HFFc6 (cell line): ENCODE measurements at regions not wholly inside any gene's neighbourhood (a gene's known extent, or its start where the extent isn't known, plus 50 kb on each side); places are given as distances from the start of the nearest gene placed in this dataset.

Source experiments
- DNase-seq: peaks from one replicate; pipeline ENCODE4 v3.0.0-alpha.2; 2018
- H3K27ac Mint-ChIP-seq: 2 replicates; pipeline ENCODE4 v1.8.0; 2020; ENCODE audit warnings: mild to moderate bottlenecking, mixed read lengths
- H3K27me3 Mint-ChIP-seq: 2 replicates; pipeline ENCODE4 v1.8.0; 2021; ENCODE audit warnings: mild to moderate bottlenecking, moderate library complexity, mixed read lengths; ENCODE audit not compliant: insufficient read depth
- H3K36me3 Mint-ChIP-seq: 2 replicates; pipeline ENCODE4 v1.8.0; 2021; ENCODE audit warnings: low read depth, mixed read lengths
- H3K4me1 Mint-ChIP-seq: 2 replicates; pipeline ENCODE4 v1.8.0; 2020; ENCODE audit warnings: low read depth, mixed read lengths
- H3K4me3 Mint-ChIP-seq: 2 replicates; pipeline ENCODE4 v1.8.0; 2020; ENCODE audit warnings: mild to moderate bottlenecking, moderate library complexity, mixed read lengths
- H3K9me3 Mint-ChIP-seq: 2 replicates; pipeline ENCODE4 v1.8.0; 2020; ENCODE audit warnings: mild to moderate bottlenecking, mixed read lengths
- TF ChIP-seq, protein P1 (sequence below): fragments of 200-600 bp; sonication (generic); IDR thresholded peaks from 2 replicates; pipeline ENCODE4 v1.5.0; 2021; ENCODE audit warnings: antibody characterized with exemption, mild to moderate bottlenecking

GRCh38 chr10:78137147-78137546 lies 103.5 kb downstream of the RPS24 start:
- H3K4me1 Mint-ChIP-seq, result no peaks in the 10 kb centered on the region
- H3K36me3 Mint-ChIP-seq, result no peaks in the 10 kb centered on the region
- TF ChIP-seq, protein P1, sequence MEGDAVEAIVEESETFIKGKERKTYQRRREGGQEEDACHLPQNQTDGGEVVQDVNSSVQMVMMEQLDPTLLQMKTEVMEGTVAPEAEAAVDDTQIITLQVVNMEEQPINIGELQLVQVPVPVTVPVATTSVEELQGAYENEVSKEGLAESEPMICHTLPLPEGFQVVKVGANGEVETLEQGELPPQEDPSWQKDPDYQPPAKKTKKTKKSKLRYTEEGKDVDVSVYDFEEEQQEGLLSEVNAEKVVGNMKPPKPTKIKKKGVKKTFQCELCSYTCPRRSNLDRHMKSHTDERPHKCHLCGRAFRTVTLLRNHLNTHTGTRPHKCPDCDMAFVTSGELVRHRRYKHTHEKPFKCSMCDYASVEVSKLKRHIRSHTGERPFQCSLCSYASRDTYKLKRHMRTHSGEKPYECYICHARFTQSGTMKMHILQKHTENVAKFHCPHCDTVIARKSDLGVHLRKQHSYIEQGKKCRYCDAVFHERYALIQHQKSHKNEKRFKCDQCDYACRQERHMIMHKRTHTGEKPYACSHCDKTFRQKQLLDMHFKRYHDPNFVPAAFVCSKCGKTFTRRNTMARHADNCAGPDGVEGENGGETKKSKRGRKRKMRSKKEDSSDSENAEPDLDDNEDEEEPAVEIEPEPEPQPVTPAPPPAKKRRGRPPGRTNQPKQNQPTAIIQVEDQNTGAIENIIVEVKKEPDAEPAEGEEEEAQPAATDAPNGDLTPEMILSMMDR, result no peak
- no peak overlapping the region for H3K4me3 Mint-ChIP-seq
- H3K27ac Mint-ChIP-seq, result no peak overlapping the region
- no peak for DNase-seq
- H3K9me3 Mint-ChIP-seq, result no peaks in the 10 kb centered on the region
- peaks cover 19% of the 10 kb centered on the region for H3K27me3 Mint-ChIP-seq

- TF ChIP-seq, protein P1, result no peak
- Mint-ChIP-seq H3K27ac (no peak overlapping the region), H3K9me3 (no peaks in the 10 kb centered on the region), H3K27me3 (peaks cover 38% of the 10 kb centered on the region), H3K4me3 (no peak overlapping the region), H3K36me3 (no peaks in the 10 kb centered on the region), H3K4me1 (no peaks in the 10 kb centered on the region)
- DNase-seq, result no peak
Observed at GRCh38 chr10:78139341-78139740, 105.7 kb downstream of the RPS24 start.

- H3K4me3 Mint-ChIP-seq, result no peak overlapping the region
- DNase-seq, result no peak
- H3K36me3 Mint-ChIP-seq, result no peaks in the 10 kb centered on the region
- H3K4me1 Mint-ChIP-seq, result no peaks in the 10 kb centered on the region
- no peak overlapping the region for H3K27ac Mint-ChIP-seq
- H3K27me3 Mint-ChIP-seq, result peaks cover 38% of the 10 kb centered on the region
- H3K9me3 Mint-ChIP-seq, result no peaks in the 10 kb centered on the region
- TF ChIP-seq, protein P1, result no peak
Observed at GRCh38 chr10:78140066-78140630, 106.5 kb downstream of the RPS24 start.

DNA sequence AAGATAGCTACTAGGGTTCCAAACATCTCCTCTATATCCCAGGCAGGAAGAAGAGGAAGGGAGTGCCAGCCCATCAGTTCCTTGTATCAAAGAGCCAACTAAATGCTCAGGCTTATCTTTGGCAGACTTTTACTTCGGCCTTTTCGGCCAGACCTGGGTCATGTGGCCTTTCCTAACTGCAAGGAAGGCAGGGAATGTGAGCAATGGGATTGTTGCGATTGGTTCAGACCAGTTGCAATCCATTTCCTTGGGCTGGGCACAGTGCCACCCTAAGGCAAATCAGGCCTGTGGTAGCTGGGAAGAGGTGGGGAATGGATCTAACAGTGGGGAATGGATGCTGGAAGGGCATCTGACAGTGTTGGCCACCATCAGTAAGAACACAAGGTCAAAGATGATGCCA lies 109.9 kb downstream of the RPS24 start:
- Mint-ChIP-seq H3K36me3 (no peaks in the 10 kb centered on the region), H3K4me3 (no peak overlapping the region), H3K4me1 (no peaks in the 10 kb centered on the region), H3K27ac (no peak overlapping the region), H3K9me3 (no peaks in the 10 kb centered on the region), H3K27me3 (peaks cover 43% of the 10 kb centered on the region)
- DNase-seq, result no peak
- TF ChIP-seq, protein P1, result no peak

- H3K27ac Mint-ChIP-seq, result no peak overlapping the region
- H3K27me3 Mint-ChIP-seq, result peaks cover 40% of the 10 kb centered on the region
Observed at GRCh38 chr10:78146200-78146599, 112.5 kb downstream of the RPS24 start.

More at GRCh38 chr10:78146200-78146599, 112.5 kb downstream of the RPS24 start:
- TF ChIP-seq, protein P1, result no peak
- DNase-seq, result no peak
- H3K9me3 Mint-ChIP-seq, result no peaks in the 10 kb centered on the region
- no peak overlapping the region for H3K4me3 Mint-ChIP-seq
- H3K36me3 Mint-ChIP-seq, result peaks cover 5% of the 10 kb centered on the region; the same call in 1 of the 2 replicates
- peaks cover 10% of the 10 kb centered on the region for H3K4me1 Mint-ChIP-seq
